ENCODE measurements at regions not wholly inside any gene's neighbourhood (a gene's known extent, or its start where the extent isn't known, plus 50 kb on each side); places are given as distances from the start of the nearest gene placed in this dataset.

- no peak for DNase-seq (ENCODE audit: low spot score)
Observed at GRCh38 chr5:106595864-106596263, 1074.9 kb downstream of the EFNA5 start.

DNA sequence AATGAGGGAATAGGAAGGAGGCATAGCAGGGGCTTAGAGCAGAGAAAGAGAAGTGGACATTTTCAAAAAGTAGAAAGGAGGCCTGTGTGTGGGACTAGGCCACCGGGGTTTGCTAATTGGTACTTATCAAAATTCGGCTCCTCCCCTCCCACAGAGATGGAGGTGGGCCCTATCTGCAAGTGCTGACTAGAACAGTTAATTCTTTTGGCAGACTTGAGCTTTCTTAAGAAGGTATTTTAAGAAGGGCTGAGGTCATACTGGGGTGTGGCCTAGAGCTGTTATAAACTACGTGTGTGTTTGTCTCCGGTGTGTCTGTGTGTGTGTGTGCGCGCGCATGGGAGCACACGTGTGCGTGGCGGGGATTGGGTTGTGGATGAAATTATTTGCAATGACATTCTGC is 1086.5 kb downstream of the EFNA5 start:
- DNase-seq (ENCODE audit: low spot score) = no peak

GRCh38 chr5:106578736-106579135 is 1092.0 kb downstream of the EFNA5 start:
- no peak for DNase-seq (ENCODE audit: low spot score)

DNA sequence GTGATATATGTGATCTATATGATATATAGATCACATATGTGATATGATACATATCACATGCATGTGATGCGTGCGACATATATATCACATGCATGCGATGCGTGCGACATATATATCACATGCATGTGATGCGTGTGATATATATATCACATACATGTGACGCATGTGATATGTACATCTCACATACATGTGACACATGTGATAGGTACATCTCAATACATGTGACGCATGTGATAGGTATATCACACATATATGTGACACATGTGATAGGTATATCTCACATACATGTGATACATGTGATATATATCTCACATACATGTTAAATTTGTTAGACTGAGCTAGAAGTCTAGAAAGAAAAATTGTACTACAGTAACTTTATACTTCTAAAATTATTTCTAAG is 1095.9 kb downstream of the EFNA5 start:
- no peak for DNase-seq (ENCODE audit: low spot score)

DNA sequence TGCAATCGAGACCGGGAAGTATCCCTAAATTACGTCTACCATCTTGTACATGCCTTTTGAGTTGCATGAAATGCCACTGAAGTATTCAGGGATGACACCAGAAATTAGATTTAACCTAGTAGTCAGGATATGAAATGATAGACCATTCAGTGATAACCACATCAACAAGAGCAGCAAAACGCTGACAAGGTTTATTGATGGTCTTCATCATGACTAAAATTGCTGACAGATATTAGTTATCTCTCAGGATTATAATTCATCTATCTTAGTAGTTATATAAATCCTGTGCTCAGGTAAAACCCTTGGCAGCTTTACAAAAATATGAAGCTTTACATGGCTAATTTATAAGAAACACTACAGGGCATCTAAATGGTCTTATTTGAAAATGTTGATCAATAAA is 1104.7 kb downstream of the EFNA5 start:
- no peak for DNase-seq (ENCODE audit: low spot score)

GRCh38 chr5:106545325-106545724 is 1125.4 kb downstream of the EFNA5 start:
- DNase-seq (ENCODE audit: low spot score) = no peak

DNA sequence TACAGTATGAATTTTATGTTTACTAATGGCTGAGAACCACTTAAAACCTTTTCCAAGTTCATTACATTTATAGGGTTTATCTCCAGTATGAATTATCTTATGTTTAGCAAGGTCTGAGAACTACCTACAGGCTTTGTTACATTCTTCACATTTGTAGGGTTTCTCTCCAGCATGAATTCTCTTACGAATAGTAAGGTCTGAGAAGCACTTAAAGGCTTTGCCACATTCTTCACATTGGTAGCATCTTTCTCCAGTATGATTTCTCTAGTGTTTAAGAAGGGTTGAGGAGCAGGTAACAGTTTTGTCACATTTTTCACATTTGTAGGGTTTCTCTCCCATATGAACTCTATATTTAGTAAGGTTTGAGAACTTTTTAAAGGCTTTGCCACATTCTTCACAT is 1127.4 kb downstream of the EFNA5 start:
- no peak for DNase-seq (ENCODE audit: low spot score)

- no peak for DNase-seq (ENCODE audit: low spot score)
Observed at GRCh38 chr5:106530150-106530549, 1140.6 kb downstream of the EFNA5 start.

DNA sequence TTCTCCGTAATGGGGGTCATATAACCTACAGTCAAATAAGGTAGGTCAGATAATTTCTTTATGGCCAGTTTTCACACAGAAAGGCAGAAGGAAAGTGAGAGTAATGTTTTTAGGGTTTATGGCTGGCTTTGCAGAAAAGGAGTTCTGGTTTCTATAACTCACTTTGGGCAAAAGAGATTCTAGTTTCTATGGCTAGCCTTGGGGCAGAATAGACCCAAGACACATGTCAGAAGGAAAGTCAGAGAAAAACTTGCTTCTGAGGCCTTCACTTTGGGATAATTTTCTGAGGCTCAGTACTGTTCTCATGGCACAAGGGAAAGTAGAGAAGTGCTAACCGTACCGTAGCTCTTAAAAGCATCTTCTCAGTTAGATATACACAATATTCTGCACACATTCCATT is 1145.3 kb downstream of the EFNA5 start:
- DNase-seq (ENCODE audit: low spot score) = no peak

GRCh38 chr5:106523852-106524251 is 1146.9 kb downstream of the EFNA5 start:
- no peak for DNase-seq (ENCODE audit: low spot score)

DNA sequence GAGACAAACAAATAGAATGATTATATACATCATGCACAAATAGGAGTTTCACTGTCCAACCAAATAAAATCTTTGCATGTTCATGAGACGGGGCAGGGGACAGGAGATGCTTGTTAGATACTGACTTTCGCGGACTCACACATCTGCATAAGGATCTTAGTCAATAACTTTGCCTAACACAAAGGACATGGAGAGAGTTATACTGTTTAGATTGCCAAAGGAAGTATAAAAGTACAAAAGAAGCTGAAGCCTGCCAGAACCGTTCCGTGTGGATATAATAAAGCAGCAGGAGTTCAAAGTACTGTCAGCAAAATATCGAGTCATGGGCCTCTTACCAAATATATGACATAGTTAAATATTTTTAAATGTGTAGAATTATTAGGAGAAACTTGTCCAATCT is 1148.4 kb downstream of the EFNA5 start:
- no peak for DNase-seq (ENCODE audit: low spot score)

- no peak for DNase-seq (ENCODE audit: low spot score)
Observed at GRCh38 chr5:106521701-106522100, 1149.0 kb downstream of the EFNA5 start.

- no peak for DNase-seq (ENCODE audit: low spot score)
Observed at GRCh38 chr5:106510321-106510720, 1160.4 kb downstream of the EFNA5 start.

- DNase-seq (ENCODE audit: low spot score) = no peak
Observed at GRCh38 chr5:106508894-106509293, 1161.8 kb downstream of the EFNA5 start.

GRCh38 chr5:106493910-106494309 is 1176.8 kb downstream of the EFNA5 start:
- no peak for DNase-seq (ENCODE audit: low spot score)

GRCh38 chr5:106489004-106489403 is 1181.7 kb downstream of the EFNA5 start:
- no peak for DNase-seq (ENCODE audit: low spot score)

DNA sequence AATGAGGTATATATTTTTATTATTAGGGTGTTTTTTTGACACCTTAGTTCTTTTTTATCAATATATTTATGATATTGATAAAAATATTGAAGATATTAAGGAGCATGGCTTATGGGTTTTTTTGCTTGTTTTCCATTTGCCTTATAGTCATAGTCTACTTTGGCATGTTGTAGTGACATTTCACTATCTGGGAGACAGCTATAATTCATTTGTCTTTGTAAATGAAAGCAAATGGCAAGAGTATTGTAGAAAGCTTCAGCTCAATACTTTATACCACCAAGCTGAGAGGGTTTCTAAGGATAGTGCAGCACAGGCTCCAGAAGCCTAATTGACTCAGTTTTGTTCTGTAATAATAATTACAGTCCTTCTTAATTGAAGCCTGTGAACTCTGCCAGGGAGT is 1182.3 kb downstream of the EFNA5 start:
- DNase-seq (ENCODE audit: low spot score) = no peak

DNA sequence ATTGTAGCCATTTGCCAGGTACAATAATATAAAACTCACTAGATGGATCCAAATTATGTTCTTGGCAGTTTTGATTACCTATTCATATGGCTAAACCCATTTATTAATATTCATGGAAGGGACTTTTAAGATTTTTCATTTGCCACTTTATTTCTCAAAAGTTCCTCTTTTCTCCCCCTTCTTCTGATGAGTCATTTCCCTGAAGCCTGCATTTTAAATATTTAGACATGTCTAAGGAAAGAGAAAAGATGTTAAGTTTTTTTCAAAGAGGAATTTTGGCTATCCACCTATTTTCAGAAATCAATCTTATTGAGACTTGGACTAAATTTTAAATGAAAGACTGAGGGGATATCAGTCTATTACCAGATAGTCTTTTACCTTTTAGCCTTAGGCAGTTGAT is 1189.4 kb downstream of the EFNA5 start:
- DNase-seq (ENCODE audit: low spot score) = no peak

- DNase-seq (ENCODE audit: low spot score) = no peak
Observed at GRCh38 chr5:106476630-106477029, 1194.1 kb downstream of the EFNA5 start.

- DNase-seq (ENCODE audit: low spot score) = no peak
Observed at GRCh38 chr5:106474066-106474465, 1196.7 kb downstream of the EFNA5 start.

GRCh38 chr5:106459541-106459940 is 1211.2 kb downstream of the EFNA5 start:
- no peak for DNase-seq (ENCODE audit: low spot score)

GRCh38 chr5:106454651-106455415 is 1215.9 kb downstream of the EFNA5 start:
- no peak for DNase-seq (ENCODE audit: low spot score)

DNA sequence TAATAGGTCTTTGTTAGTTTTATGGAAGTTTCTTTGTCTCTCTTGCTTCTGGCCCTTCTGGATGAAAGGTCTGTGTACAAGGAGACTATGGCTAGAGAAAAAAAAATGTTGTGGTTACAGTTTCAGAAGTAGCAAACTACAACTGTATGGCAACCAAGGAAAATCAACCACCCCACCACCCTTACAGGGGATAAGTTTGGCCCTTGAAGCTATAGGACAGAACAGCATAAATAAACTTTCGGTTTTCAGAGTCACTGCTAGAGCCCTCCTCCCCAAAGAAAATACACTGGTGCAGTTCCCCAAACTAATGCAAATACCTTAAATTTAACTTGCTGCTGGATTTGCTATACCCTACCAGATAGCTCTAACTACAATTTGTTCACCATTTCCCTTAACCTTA is 1216.7 kb downstream of the EFNA5 start:
- DNase-seq (ENCODE audit: low spot score) = no peak

DNA sequence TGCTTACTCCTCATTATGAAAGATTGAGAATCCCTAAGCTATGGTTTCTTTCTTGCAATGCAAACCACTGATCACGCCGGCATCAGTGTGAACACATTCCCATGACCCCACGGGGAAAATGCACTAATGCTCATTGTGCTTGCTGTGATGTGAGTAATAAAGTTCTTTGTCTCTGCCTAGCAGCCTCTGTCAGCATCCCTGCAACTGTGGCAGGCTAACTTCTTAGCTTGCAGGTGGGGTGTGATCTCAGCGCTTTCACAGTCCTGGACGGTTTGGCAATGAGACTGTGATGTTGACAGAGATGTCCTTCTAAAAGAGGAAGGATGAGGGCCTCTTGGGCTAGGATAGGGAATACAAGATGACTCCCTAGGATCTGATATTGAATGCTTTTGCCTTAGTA is 1218.7 kb downstream of the EFNA5 start:
- no peak for DNase-seq (ENCODE audit: low spot score)
